HG03039 (cell line): ENCODE measurements at regions not wholly inside any gene's neighbourhood (a gene's known extent, or its start where the extent isn't known, plus 50 kb on each side); places are given as distances from the start of the nearest gene placed in this dataset.
A peak's percentile ranks its signal among the peaks of the same experiment; 100 is the strongest.

Experiments used
- ATAC-seq: cut with Tn5 transposase; IDR thresholded peaks from one replicate; pipeline ENCODE4 v1.9.1; 2021; ENCODE audit warnings: mild to moderate bottlenecking, moderate library complexity; ENCODE audit not compliant: unreplicated experiment

DNA sequence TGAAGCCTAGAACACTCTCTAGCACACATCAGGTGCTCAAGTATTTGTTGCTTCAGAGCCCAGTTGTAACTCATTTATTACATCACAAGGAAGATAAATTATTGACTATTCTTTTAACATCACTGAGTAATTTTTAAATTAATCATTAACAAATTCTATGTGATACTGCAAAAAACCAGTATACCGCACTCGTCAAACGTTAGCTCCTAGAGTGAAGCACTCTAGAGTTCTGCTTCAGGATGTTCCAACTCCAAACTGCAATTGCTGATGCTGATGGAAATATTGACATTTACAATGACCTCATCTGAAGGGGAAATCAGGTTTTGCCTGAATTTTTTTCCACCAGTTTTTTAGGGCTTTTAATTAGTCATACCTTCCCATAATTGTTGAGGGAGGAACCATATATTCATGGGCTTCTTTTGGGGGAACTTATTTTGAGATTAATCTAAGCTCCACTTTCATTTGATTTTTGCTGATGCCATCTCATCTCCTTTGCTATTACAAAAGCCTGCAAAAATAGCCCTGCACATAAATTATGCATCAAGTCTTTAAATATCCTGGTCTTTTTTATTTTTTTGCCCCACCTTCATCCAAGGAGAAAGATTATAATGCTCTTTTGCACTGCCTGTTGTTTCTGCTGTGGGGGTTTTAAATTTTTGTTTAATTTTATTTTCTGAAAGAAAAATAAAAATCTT, 123.0 kb upstream of the STAC start:
- ATAC-seq: no peak

DNA sequence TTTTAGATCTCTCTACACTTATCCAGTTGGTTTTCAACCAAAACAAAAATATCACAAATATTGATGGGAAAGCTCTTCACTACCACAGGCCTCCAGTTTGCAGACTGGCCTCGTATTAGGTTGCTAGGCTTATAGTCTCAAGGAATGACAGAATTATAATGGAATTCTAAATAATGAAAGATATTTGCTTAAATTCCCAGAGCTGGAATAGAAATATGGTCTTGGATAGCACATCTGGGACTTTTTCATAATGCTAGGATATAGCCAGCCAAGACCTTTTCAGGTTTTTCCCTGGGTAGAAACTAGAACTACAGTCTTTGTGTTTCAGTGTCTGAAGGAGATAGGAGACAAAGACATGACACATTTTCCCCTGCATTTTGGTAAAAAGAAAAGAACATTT, 121.9 kb upstream of the STAC start:
- no peak for ATAC-seq

DNA sequence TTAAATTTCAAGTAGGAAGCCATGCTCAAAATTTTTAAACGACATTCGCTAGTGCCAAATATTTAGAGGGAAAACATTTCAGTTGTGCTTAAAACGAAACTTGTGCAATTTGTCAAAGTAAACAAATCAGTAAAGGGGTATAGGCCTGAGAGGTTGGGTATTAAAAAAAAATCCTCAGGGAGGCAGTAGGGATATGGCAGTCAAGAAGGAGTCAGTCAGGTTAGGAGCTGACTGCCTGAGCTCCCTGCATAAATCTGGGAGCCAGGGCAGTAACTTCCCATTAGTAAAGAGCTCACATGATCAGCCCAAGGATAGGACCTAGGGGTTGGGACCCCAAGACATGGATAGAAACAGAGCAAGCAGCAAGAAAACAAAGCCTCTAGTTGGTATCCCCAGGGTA, 120.7 kb upstream of the STAC start:
- no peak for ATAC-seq

DNA sequence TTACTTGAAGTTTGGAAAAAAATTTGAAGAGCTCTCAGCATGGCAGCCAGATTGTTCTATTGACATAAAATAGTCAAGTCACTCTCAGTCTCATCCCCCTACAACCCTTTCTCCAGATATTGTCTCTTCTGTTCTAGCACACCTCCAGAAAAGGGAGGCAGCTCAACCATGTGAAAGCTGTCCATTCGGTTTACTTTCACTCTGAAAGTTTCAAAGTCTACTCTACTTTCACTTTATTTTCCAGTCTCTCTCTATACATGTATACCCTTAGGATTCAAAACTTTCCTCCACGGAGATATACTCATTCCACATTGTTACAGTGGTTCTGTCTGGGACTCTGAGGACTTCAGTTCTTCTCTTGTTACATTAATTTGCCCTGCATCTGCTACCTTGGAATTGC, 111.0 kb upstream of the STAC start:
- ATAC-seq: no peak

DNA sequence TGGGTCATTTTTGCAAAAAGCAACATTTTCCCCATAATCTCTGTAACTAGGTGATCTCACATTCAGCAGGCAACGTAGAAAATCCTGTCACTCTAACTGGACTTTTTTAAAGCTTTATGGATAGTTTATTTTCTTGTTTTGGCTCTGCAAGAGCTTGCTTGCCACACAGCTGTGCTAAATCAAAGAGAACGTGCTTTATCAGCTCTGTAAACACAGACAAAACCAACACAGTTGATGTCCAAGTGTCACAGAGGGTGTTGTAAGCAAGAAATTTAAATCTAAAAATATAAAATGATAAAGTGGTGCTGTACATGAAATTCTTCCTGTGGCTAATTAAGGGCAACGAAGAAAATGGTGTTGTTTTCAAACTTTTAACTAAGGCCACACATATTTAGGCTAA, 97.5 kb upstream of the STAC start:
- ATAC-seq: no peak

DNA sequence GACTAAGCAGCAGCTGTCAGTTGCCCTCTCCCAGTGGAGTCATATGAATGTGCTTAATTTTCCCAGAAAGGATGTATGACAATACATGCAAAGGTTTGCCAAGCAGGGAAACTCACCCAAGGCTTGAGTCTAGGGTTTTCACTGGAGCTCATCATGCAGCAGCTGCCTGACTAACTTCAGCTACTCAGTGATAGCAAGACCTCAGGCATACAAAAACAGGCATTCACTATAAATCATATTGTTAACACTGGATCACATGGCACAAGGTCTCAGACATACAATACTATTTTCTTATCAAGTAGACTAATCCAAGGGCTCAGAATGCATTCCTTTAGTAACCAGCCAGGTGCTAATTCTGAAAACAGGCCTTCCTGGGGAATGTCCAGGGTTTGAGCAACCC, 85.0 kb upstream of the STAC start:
- no peak for ATAC-seq

DNA sequence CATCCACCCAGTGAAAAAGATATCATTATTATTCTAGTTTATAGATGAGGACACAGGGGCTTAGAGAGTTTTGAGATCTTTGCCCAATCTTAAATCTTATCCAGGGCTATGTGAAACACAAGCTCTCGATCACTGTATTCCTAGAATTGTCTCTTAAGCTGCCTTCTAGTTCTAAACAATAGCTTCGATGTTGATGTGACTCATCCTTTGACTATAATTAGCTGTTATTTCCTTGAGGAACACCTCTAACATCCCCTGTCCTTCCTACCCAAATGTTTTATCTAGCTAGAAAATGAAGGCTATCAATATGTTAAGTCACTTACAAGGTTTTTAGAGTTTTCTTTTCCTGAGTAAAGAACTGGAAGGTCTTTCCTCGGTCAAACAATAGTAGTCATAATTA, 83.1 kb upstream of the STAC start:
- no peak for ATAC-seq

DNA sequence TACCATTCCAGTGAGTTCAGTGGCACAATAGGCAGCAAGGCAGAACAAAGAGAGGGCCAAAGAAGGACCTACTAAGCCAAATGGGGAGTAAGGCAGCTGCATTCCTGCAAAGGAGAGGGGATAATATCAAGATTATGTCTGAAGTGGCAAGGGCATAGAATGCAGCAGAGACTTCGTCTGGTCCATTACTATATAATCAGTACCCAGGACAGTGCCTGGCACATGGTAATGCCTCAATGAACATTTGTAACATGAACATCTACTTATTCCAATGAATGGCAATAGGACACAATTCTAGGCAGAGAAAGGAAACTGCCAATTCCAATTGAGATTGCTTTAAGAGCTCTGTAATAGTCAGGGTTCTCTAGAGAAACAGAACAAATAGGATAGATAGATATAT, 82.1 kb upstream of the STAC start:
- no peak for ATAC-seq

DNA sequence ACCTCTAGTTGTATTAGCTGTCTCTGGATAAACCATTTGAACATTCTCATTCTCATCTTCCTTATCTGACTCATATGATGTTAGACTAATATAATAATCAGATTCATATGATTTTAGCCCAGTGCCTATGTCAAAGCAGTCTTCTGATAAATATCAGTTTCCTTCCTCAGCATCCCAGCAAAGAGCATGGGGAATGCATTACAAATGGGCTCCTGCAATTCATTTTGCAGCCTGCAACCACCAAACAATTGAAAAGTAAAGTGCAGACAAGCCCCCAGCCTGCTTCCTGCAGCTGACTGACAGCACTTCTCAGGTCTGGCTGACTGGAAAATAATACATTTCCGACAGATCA, 78.2 kb upstream of the STAC start:
- ATAC-seq: no peak

DNA sequence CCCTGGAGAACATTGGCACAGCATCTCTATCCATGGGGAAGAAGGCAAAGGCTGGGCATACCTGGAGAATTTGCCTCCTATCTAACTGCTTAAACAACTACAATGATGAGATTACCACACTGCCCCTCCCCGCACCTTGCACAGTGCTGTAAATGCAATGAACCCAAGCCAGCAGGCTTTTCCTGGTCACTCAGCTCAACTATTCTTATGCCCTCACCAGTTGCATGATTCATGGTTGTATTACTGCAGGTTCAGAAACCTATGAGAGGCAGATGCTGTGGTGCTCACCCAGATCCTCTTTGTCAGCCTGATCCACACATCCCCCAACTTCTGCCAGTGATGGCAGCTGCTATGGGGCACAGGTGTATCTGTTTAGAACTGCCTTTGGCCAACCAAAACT, 77.7 kb upstream of the STAC start:
- no peak for ATAC-seq

DNA sequence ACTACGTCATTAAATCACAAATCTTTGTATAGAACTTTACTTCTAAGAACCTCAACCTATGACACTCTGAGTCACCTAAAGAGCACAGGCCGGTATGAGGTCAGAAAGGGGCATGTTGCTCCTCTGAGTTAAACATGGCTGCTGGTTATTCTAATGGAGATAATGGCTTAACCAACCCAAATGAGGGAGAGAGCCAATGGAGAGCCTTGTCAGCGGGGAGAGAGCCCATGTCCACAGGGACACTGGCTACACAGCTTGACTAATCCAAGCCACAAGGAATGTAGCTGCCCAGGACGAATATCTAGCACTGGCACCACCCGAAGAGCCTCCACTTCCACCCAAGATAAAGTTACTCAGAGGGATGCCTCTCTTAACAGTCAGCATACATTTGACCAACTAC, 77.0 kb upstream of the STAC start:
- ATAC-seq: no peak

DNA sequence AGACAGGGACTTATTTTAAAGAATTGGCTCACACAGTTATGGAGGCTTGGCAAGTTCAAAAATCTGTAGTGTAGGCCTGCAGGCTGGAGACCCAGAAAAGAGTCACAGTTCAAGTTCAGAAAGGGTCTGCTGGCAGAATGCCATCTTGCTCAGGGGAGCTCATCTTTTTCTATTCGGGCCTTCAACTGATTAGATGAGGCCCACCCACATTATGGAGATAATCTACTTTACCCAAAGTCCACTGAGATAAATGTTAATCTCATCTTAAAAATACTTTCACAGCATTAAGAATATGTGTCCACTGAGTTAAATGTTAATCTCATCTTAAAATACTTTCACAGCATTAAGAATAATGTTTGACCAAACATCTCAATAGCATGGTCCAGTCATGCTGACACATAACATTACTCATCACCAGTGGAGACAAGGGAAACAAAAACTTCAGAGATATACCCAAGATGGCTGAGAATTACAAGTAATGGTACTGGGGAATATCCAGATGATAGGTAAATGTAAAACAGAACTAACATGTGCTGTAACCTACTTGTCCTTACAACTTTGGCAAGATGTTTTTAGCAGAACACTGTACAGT, 74.3 kb upstream of the STAC start:
- no peak for ATAC-seq

DNA sequence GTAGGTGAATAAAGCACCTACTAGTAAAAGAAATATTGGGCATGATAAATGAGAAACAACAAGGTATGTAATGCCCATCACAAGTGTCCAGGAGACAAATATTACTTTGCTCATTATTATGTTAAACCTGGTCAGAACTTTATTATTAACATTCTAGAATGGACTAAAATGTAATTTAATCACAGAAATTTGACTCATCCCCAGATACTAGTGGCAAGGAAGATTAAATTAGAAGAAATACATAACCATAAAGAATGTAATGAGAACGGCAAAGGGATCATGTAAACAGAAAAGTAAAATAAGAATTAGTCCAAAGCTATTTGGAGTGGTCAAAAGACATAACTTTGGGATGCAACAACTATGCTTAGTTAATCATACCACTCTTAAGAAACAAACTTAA, 71.2 kb upstream of the STAC start:
- no peak for ATAC-seq

DNA sequence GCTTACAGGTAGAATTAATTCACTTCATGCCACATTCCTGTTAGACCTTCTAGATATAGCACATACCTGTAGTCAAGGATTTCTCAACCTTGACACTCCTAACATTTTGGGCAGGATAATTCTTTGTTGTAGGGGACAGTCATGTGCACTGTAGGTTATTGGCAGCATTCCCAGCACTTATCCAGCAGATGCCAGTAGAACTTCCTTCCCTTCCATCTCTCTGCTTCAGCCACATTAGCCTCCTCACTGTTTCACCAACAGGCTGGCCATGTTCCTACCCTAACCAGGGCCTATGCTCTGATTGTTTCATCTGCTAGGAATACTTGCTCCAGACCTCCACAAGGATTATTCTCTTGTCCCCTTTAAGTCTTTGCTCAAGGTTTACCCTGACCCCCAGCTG, 68.0 kb upstream of the STAC start:
- ATAC-seq: no peak

DNA sequence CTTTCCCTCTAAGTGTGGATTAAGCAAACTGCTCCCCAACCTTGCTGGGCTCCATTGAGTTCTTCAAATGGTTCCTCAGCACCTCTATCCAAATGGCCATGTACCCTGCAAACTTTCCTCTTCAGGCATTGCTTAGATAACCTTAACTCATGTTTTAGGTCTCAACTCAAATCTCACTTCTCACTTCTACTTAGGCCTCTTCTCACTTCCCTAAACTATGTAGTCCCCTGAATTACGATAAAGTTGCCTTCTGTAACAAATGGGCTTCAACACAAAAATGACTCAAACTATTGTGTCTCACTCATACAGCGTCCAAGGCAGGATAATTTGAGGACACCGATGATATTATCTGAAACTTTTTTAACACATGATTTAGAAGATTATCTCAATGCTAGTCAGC, 62.4 kb upstream of the STAC start:
- peak; percentile 59 for ATAC-seq

DNA sequence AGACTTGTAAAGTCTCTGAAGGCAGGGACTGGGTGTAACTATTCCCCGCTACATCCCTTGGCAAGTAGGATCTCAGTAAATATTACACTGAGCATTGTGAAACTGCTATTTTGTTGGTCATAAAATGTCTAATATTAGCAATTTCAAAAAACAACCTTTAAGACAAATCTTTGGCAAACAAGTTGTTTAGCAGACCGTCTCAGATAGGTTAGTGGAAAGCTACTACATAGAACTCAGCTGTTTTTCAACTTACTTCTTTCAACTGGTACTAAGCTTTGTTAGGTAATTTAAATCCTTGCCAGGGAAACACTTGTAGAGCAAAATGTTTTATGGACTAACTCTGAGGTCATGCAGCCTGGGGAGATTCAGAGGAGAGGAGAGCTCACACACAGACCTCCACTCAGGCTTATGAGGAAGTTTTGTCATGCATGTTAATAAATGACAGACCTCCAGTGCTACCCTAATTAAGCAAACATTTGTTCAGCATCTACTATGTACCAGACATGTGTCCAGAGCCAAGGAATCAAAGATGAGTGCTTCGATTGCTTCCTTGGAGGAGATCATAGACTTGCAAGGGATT, 61.6 kb upstream of the STAC start:
- no peak for ATAC-seq

DNA sequence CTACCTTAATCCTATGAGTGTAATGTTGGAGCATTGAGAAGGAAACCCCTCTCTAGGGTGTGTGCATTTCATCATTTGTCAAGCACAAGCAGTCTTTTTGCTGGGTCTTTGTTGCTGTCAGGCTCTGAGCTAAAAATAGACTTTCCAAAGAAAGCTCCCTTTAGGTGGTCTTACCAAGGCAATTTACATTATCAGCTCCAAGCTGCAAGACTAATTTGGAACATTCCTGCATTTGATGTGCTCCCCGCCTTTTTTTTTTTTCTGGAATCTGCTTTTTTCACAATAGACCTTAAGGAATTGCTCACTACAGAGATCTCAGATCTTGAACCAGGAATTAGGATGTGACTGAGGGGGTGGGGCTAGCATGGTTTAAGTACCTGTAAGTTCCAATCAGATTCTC, 60.6 kb upstream of the STAC start:
- ATAC-seq: no peak
